ENCODE measurements at regions not wholly inside any gene's neighbourhood (a gene's known extent, or its start where the extent isn't known, plus 50 kb on each side); places are given as distances from the start of the nearest gene placed in this dataset.

GRCh38 chr3:31384117-31384516, 148.6 kb upstream of the STT3B start:
- no peak for TF ChIP-seq GATA3 (IDR thresholded peaks at IDR 0.05; ENCODE audit: low read depth, low read length)
- TF ChIP-seq GATA2 (IDR thresholded peaks at IDR 0.05; ENCODE audit: low read depth, low read length) = no peak

All from SH-SY5Y (cell line).